BJ (cell line): ENCODE measurements at regions not wholly inside any gene's neighbourhood (a gene's known extent, or its start where the extent isn't known, plus 50 kb on each side); places are given as distances from the start of the nearest gene placed in this dataset.

ENCODE experiments used
- CTCF ChIA-PET: fragments of 350-600 bp; formaldehyde crosslinking; extraction: SDS; loops from one replicate; lab custom pipeline; 2021; ENCODE audit warnings: antibody characterized with exemption, inconsistent platforms; lab: Yijun Ruan, JAX
- POLR2A ChIA-PET: fragments of 300-600 bp; sonication (Branson Sonifier 250); formaldehyde crosslinking; extraction: SDS; loops from one replicate; lab custom pipeline; 2021; ENCODE audit warnings: antibody characterized with exemption; lab: Charles Lee
- DNase-seq: peaks from one replicate; pipeline ENCODE4 v3.0.0-alpha.2; 2011; ENCODE audit warnings: low read depth
- H3K27me3 ChIP-seq: 2 replicates; pipeline ENCODE4 v1.6.0; 2011; ENCODE audit warnings: low read length; ENCODE audit not compliant: control insufficient read depth, insufficient read depth
- H3K36me3 ChIP-seq: 2 replicates; pipeline ENCODE4 v1.5.1; 2011; ENCODE audit warnings: low read length; ENCODE audit not compliant: control insufficient read depth, insufficient read depth
- H3K4me3 ChIP-seq: 2 replicates; pipeline ENCODE4 v1.5.1; 2011; ENCODE audit warnings: low read depth, mild to moderate bottlenecking, control low read depth, low read length
- CTCF ChIP-seq: IDR thresholded peaks from 2 replicates; pipeline ENCODE4 v1.5.1; 2011; ENCODE audit warnings: low read depth, mild to moderate bottlenecking, control low read depth, inconsistent platforms, low read length, moderate library complexity; ENCODE audit not compliant: insufficient read depth

- TF ChIP-seq CTCF = no peak
- ChIA-PET POLR2A (no interaction called here), CTCF (no interaction called here)
- DNase-seq = no peak
- Histone ChIP-seq H3K36me3 (no peaks in the 10 kb centered on the region), H3K27me3 (0 out of 2 replicates have a peak, but pooled peaks cover 1% of the 10 kb centered on the region), H3K4me3 (no peak overlapping the region)
Observed at GRCh38 chr14:55901291-55901690, 216.9 kb upstream of the PELI2 start.

- CTCF ChIA-PET = no interaction called here
- Histone ChIP-seq H3K27me3 (0 out of 2 replicates have a peak, but pooled peaks cover 1% of the 10 kb centered on the region), H3K36me3 (no peaks in the 10 kb centered on the region), H3K4me3 (no peak overlapping the region)
- POLR2A ChIA-PET = no interaction called here
- TF ChIP-seq CTCF = no peak
- no peak for DNase-seq
Observed at GRCh38 chr14:55902241-55902640, 216.0 kb upstream of the PELI2 start.

GRCh38 chr14:55904086-55904485 lies 214.1 kb upstream of the PELI2 start:
- CTCF ChIA-PET = interaction anchor here (0.6 kb wide), 1 partner anchor 362 kb away, joined by 3 read pairs; no protein-coding TSS in a partner anchor
- POLR2A ChIA-PET = no interaction called here

GRCh38 chr14:55908106-55908505 lies 210.1 kb upstream of the PELI2 start:
- no peak for DNase-seq
- H3K27me3 ChIP-seq = no peaks in the 10 kb centered on the region
- no peak for TF ChIP-seq CTCF
- H3K4me3 ChIP-seq = no peak overlapping the region
- H3K36me3 ChIP-seq = no peaks in the 10 kb centered on the region
- POLR2A ChIA-PET = no interaction called here
- CTCF ChIA-PET = interaction anchor here (0.8 kb wide), 1 partner anchor 14 kb away, joined by 4 read pairs; no protein-coding TSS in a partner anchor

More at GRCh38 chr14:55904086-55904485, 214.1 kb upstream of the PELI2 start:
- TF ChIP-seq CTCF = no peak
- H3K4me3 ChIP-seq = no peak overlapping the region
- no peaks in the 10 kb centered on the region for H3K36me3 ChIP-seq
- no peak for DNase-seq
- 0 out of 2 replicates have a peak, but pooled peaks cover 1% of the 10 kb centered on the region for H3K27me3 ChIP-seq

- ChIA-PET POLR2A (no interaction called here), CTCF (interaction anchor here (1.4 kb wide), 1 partner anchor 13 kb away, joined by 3 read pairs; no protein-coding TSS in a partner anchor)
- no peak for TF ChIP-seq CTCF
- H3K4me3 ChIP-seq = no peak overlapping the region
- no peak for DNase-seq
- H3K27me3 ChIP-seq = no peaks in the 10 kb centered on the region
- H3K36me3 ChIP-seq = no peaks in the 10 kb centered on the region
Observed at GRCh38 chr14:55909879-55910278, 208.3 kb upstream of the PELI2 start.
